Panc1 (cell line): ENCODE measurements at regions not wholly inside any gene's neighbourhood (a gene's known extent, or its start where the extent isn't known, plus 50 kb on each side); places are given as distances from the start of the nearest gene placed in this dataset.

ENCODE experiments used
- ATAC-seq: fragments of 200-7000 bp; cut with Tn5 transposase; 2 replicates; pipeline ENCODE4 v1.9.1; 2020; ENCODE audit warnings: mild to moderate bottlenecking, moderate library complexity
- BruUV-seq: library from RNA; stranded (reverse); fragments of 400-500 nt; replicated peaks from 2 replicates; lab custom pipeline; 2021; lab: Mats Ljungman, UMichigan
- CTCF ChIA-PET: fragments of 300-600 bp; sonication (Branson Sonifier 250); formaldehyde crosslinking; loops from one replicate; lab custom pipeline; 2022; ENCODE audit warnings: antibody characterized with exemption; lab: Charles Lee
- POLR2A ChIA-PET: fragments of 300-600 bp; sonication (Branson Sonifier 250); formaldehyde crosslinking; loops from one replicate; lab custom pipeline; 2022; ENCODE audit warnings: antibody characterized with exemption; lab: Charles Lee
- DNase-seq: peaks from one replicate; pipeline ENCODE4 v3.0.0-alpha.2; 2010; ENCODE audit warnings: low read depth, low spot score
- H3K27ac ChIP-seq: 2 replicates; pipeline ENCODE4 v1.5.1; 2011; ENCODE audit warnings: mild to moderate bottlenecking, low read length, inconsistent platforms
- H3K27me3 ChIP-seq: fragments of 200-500 bp; sonication (Bioruptor generic); 2 replicates; pipeline ENCODE4 v1.6.0; 2014; ENCODE audit warnings: low read length, inconsistent platforms; ENCODE audit not compliant: control insufficient read depth, insufficient read depth
- H3K36me3 ChIP-seq: fragments of 200-500 bp; sonication (Bioruptor generic); 2 replicates; pipeline ENCODE4 v1.5.1; 2014; ENCODE audit warnings: inconsistent platforms, mild to moderate bottlenecking, low read length, moderate library complexity; ENCODE audit not compliant: control insufficient read depth, insufficient read depth
- H3K4me1 ChIP-seq: 2 replicates; pipeline ENCODE4 v1.5.1; 2011; ENCODE audit warnings: inconsistent platforms, mild to moderate bottlenecking, low read length, moderate library complexity; ENCODE audit not compliant: control insufficient read depth, insufficient read depth
- H3K4me3 ChIP-seq, 2 experiments: 2 replicates each; pipeline ENCODE4 v1.5.1; 2011 to 2012; ENCODE audit warnings: low read depth in 2 of 2, low read length in 2 of 2, mild to moderate bottlenecking in 2 of 2, inconsistent platforms in 1 of 2, moderate library complexity in 1 of 2
- H3K9me3 ChIP-seq: fragments of 200-500 bp; sonication (Bioruptor generic); 2 replicates; pipeline ENCODE4 v1.5.1; 2014; ENCODE audit warnings: low read depth, mild to moderate bottlenecking, inconsistent platforms, low read length, moderate library complexity; ENCODE audit not compliant: control insufficient read depth, insufficient read depth
- CTCF ChIP-seq: fragments of 450-650 bp; IDR thresholded peaks from 2 replicates; pipeline ENCODE4 v1.5.1; 2017; ENCODE audit warnings: mild to moderate bottlenecking
- POLR2AphosphoS5 ChIP-seq: IDR thresholded peaks from 2 replicates; pipeline ENCODE4 v1.6.1; 2012; ENCODE audit warnings: mild to moderate bottlenecking, low read depth, low read length, moderate library complexity
- REST ChIP-seq, 2 experiments: IDR thresholded peaks; 2 replicates each; pipeline ENCODE4 v1.6.1; 2011 to 2012; ENCODE audit warnings: low read depth in 2 of 2, control low read depth in 1 of 2, low read length in 1 of 2, mild to moderate bottlenecking in 1 of 2, moderate library complexity in 1 of 2; ENCODE audit not compliant: insufficient read depth in 1 of 2
- SIN3A ChIP-seq: IDR thresholded peaks from 2 replicates; pipeline ENCODE4 v1.6.1; 2012; ENCODE audit warnings: low read depth, mild to moderate bottlenecking, low read length, moderate library complexity, borderline replicate concordance; ENCODE audit not compliant: insufficient read depth
- TCF7L2 ChIP-seq: IDR thresholded peaks from 2 replicates; pipeline ENCODE4 v1.6.1; 2011; ENCODE audit warnings: mild to moderate bottlenecking, low read depth, low read length, inconsistent platforms
- in situ Hi-C: cut with HindIII; loops from 2 replicates; pipeline ENCODE4 v1.10.0; 2016; ENCODE audit warnings: low sequenced_read_pairs, low pct_unique_long_range_greater_than_20kb
- intact Hi-C: fragments of 100-400 bp; cut with micrococcal nuclease; formaldehyde crosslinking; loops from one replicate; pipeline ENCODE4 v1.10.0; 2022; ENCODE audit not compliant: unreplicated experiment

- TF ChIP-seq SIN3A, result no peak
- no peak for TF ChIP-seq REST (IDR thresholded peaks at IDR 0.05; ENCODE audit: insufficient read depth in 1 of 2, low read depth in 2 of 2, low read length in 1 of 2)
- no peak for TF ChIP-seq CTCF
- TF ChIP-seq POLR2AphosphoS5, result no peak
- TF ChIP-seq TCF7L2, result no peak
- Histone ChIP-seq H3K9me3 (peaks cover 25% of the 10 kb centered on the region), H3K27ac (no peak overlapping the region), H3K4me1 (no peaks in the 10 kb centered on the region), H3K4me3 (no peak overlapping the region), H3K36me3 (no peaks in the 10 kb centered on the region), H3K27me3 (peaks cover 3% of the 10 kb centered on the region; the same call in 1 of the 2 replicates)
- ATAC-seq (no peak), DNase-seq (no peak)
- intact Hi-C loops (no loop called here), in situ Hi-C loops (no loop called here)
- ChIA-PET CTCF (no interaction called here), POLR2A (interaction anchor here (0.6 kb wide), 1 partner anchor 9 kb away, joined by 6 read pairs; no protein-coding TSS in a partner anchor)
- BruUV-seq, result no TSS peak
Measured at GRCh38 chr11:122413677-122414076, 241.8 kb upstream of the UBASH3B start.

- H3K4me3 ChIP-seq, result no peak overlapping the region
- peaks cover 25% of the 10 kb centered on the region for H3K9me3 ChIP-seq
- no TSS peak for BruUV-seq
- no peak for DNase-seq
- ChIA-PET POLR2A (no interaction called here), CTCF (no interaction called here)
- H3K27me3 ChIP-seq, result peaks cover 3% of the 10 kb centered on the region; the same call in 1 of the 2 replicates
- TF ChIP-seq CTCF, result no peak
- no peak for TF ChIP-seq REST (IDR thresholded peaks at IDR 0.05; ENCODE audit: insufficient read depth in 1 of 2, low read depth in 2 of 2, low read length in 1 of 2)
- TF ChIP-seq POLR2AphosphoS5, result no peak
- TF ChIP-seq SIN3A, result no peak
- TF ChIP-seq TCF7L2, result no peak
- in situ Hi-C loops (no loop called here), intact Hi-C loops (no loop called here)
- H3K36me3 ChIP-seq, result no peaks in the 10 kb centered on the region
- H3K4me1 ChIP-seq, result no peaks in the 10 kb centered on the region
- no peak for ATAC-seq
- H3K27ac ChIP-seq, result no peak overlapping the region
Measured at GRCh38 chr11:122412581-122412980, 242.9 kb upstream of the UBASH3B start.
